Activated T-cell treated with anti-CD3 and anti-CD28 coated beads, Interleukin-2, amount 50 U/mL, for 72 hours (primary cell): ENCODE measurements at regions not wholly inside any gene's neighbourhood (a gene's known extent, or its start where the extent isn't known, plus 50 kb on each side); places are given as distances from the start of the nearest gene placed in this dataset.

Experiments used
- ATAC-seq, 2 donors: fragments of 150-1000 bp; cut with Tn5 transposase; replicated peaks in 1 of 2; 2 replicates each; pipeline ENCODE4 v1.10.0; 2021; ENCODE audit warnings: moderate library complexity in 2 of 2, mild to moderate bottlenecking in 1 of 2
- DNase-seq, 2 donors: peaks; one replicate each; pipeline ENCODE4 v3.0.0; 2021 to 2022; ENCODE audit warnings: mixed read lengths in 1 of 2
- H3K27ac Mint-ChIP-seq: one replicate; pipeline ENCODE4 v1.8.0; 2022; ENCODE audit warnings: mild to moderate bottlenecking, moderate library complexity, mixed read lengths
- H3K27me3 Mint-ChIP-seq: one replicate; pipeline ENCODE4 v1.8.0; 2022; ENCODE audit warnings: low read depth, mixed read lengths
- H3K36me3 Mint-ChIP-seq, 2 donors: one replicate each; pipeline ENCODE4 v1.8.0; 2022; ENCODE audit warnings: mixed read lengths in 2 of 2, mild to moderate bottlenecking in 1 of 2; ENCODE audit not compliant: insufficient read depth in 2 of 2
- H3K4me1 Mint-ChIP-seq: one replicate; pipeline ENCODE4 v1.8.0; 2022; ENCODE audit warnings: low read depth, mixed read lengths
- H3K4me3 Mint-ChIP-seq, 2 donors: one replicate each; pipeline ENCODE4 v1.8.0; 2022; ENCODE audit warnings: mild to moderate bottlenecking in 2 of 2, mixed read lengths in 2 of 2, moderate library complexity in 2 of 2
- H3K9me3 Mint-ChIP-seq, 2 donors: one replicate each; pipeline ENCODE4 v1.8.0; 2022; ENCODE audit warnings: mixed read lengths in 2 of 2

DNA sequence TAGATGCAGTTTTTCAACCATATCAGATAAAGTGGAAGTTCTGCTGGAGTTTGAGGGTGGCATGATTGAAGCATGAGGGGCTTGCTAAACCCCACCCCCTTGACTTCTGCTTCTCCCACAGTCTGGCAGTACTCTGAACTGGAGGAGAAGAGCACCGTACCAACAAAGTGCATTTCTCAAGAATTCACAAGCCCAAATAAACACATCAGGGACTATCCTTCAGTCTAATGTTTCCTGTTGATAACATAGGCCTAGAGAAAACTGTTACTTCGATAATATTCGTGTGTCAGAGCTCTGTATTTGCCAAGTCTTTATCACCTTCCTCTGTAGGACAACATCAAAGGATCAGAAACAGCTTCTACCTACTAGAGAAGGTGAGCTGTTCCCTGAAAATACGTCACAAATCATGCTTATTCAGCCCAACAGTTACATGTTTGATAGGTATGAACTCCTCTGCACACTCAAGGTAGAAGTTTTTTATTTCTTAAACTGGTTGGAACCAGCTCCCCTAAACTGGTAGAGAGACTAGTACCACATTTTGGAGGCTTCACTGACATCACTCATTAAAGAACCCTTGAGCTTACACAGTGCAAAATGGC lies 117.8 kb upstream of the PRNP start:
- no peak overlapping the region for H3K27ac Mint-ChIP-seq
- H3K4me1 Mint-ChIP-seq = no peaks in the 10 kb centered on the region
- peak; percentile 43 to 51 for ATAC-seq
- H3K27me3 Mint-ChIP-seq = peaks cover 45% of the 10 kb centered on the region
- H3K9me3 Mint-ChIP-seq = peaks cover 0 to 3% of the 10 kb centered on the region in 2 donors
- H3K36me3 Mint-ChIP-seq = no peaks in the 10 kb centered on the region
- DNase-seq = no peak
- H3K4me3 Mint-ChIP-seq = no peak overlapping the region

DNA sequence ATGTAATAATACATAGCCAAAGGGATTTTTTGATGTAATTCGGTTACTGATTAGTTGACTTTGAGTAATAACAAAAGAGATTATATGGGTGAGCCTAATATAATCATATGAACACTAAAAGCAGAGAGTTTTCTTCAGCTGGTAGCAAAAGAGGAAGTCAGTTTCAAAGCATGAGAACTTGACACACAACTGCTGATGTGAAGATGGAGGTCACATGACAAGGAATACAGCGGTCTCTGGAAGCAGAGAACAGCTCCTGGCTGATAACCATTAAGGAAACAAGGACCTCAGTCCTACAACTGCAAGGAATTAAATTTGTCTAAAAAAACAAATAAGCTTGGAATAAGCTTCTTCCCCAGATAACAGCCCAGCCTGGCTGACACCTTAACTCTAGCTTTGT lies 119.1 kb upstream of the PRNP start:
- H3K36me3 Mint-ChIP-seq = no peaks in the 10 kb centered on the region
- no peak overlapping the region for H3K4me3 Mint-ChIP-seq
- no peaks in the 10 kb centered on the region for H3K4me1 Mint-ChIP-seq
- DNase-seq = no peak
- peaks cover 0 to 3% of the 10 kb centered on the region in 2 donors for H3K9me3 Mint-ChIP-seq
- H3K27me3 Mint-ChIP-seq = peaks cover 43% of the 10 kb centered on the region
- no peak overlapping the region for H3K27ac Mint-ChIP-seq
- no peak for ATAC-seq

DNA sequence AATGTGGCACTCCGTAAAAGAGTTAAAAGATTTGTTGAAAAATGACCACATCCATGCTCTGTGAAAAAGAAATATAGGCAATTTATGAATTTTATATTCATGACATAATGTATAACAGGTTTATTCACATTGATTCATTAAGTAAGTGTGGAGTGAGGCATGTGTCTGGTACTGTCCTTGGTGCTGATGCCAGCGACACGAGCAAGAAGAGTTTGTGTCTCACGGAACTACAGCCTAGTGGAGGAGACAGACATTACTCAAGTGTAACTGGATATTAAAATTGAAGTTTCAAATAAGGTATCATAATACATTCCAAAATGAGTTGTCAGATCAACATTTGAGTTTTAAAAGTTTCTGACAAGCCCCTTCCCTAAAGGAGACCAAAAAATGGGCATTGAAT lies 122.7 kb upstream of the PRNP start:
- no peak for ATAC-seq
- H3K9me3 Mint-ChIP-seq = peaks cover 0 to 3% of the 10 kb centered on the region in 2 donors
- no peaks in the 10 kb centered on the region for H3K36me3 Mint-ChIP-seq
- DNase-seq = peak in 1 of 2 donors; percentile 14
- H3K4me1 Mint-ChIP-seq = no peaks in the 10 kb centered on the region
- H3K27me3 Mint-ChIP-seq = peaks cover 33% of the 10 kb centered on the region
- H3K4me3 Mint-ChIP-seq = no peak overlapping the region
- H3K27ac Mint-ChIP-seq = no peak overlapping the region

DNA sequence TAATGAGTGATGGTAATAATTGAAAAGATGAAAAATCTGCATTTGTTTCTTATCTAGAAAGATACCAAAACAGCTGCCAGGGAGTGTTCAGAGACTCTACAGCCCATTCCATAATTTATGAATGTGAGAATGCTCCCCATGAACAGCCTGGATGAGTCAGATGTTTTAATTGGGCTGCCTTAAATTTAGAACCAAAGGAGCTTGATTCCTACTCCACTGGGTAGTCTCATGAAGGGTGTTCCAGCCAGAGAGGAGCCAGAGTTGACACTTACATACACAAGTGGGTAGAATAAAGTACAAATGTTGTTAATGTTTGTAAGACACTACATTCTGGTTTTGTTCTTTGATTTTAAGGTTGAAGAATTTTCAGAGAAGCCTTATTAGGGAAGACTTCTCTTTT lies 123.2 kb upstream of the PRNP start:
- ATAC-seq = no peak
- Mint-ChIP-seq H3K27ac (no peak overlapping the region), H3K4me3 (no peak overlapping the region), H3K36me3 (no peaks in the 10 kb centered on the region), H3K9me3 (peaks cover 0 to 3% of the 10 kb centered on the region in 2 donors), H3K4me1 (no peaks in the 10 kb centered on the region), H3K27me3 (peaks cover 36% of the 10 kb centered on the region)
- no peak for DNase-seq

DNA sequence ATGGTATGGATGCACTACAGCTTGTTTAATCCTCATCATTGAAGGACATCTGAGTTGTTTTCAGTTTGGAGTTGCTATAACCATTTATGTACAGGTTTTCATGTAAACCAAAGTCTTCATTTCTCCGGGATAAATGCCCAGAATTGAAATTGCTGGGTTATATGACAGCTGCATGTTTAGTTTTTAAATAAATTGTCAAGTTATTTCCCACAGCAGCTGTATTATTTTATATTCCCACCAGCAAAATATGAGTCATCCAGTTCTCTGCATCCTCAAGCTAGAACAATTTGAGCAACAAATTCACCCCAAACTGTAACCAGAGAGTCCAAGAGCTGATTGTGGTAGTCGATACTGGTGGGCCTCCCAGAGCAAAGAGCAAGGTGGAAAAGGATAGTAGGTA lies 125.6 kb upstream of the PRNP start:
- no peak overlapping the region for H3K4me3 Mint-ChIP-seq
- no peak overlapping the region for H3K27ac Mint-ChIP-seq
- H3K27me3 Mint-ChIP-seq = peaks cover 28% of the 10 kb centered on the region
- H3K9me3 Mint-ChIP-seq = peaks cover 0 to 3% of the 10 kb centered on the region in 2 donors
- DNase-seq = no peak
- H3K4me1 Mint-ChIP-seq = no peaks in the 10 kb centered on the region
- H3K36me3 Mint-ChIP-seq = no peaks in the 10 kb centered on the region
- ATAC-seq = no peak

DNA sequence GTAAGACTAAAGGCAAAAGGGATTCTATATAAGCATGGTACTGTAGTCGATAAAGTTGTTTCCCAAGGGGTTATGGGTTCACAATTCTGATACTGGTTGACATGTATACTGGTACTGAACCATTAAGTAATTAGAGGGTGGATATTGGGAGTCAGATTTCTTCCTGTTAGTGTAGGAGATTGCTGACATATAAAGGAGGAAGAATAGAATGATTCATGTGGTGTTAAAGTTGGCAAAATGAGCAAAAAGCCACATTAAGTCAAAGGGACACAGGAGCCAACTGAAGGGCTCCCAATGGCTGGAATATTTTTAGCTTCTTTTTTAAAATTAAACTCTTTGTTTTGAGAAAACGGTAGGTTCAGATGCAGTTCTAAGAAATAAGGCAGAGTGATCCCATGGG lies 126.3 kb upstream of the PRNP start:
- ATAC-seq (no peak), DNase-seq (no peak)
- peaks cover 21% of the 10 kb centered on the region for H3K27me3 Mint-ChIP-seq
- peaks cover 0 to 3% of the 10 kb centered on the region in 2 donors for H3K9me3 Mint-ChIP-seq
- no peaks in the 10 kb centered on the region for H3K4me1 Mint-ChIP-seq
- no peak overlapping the region for H3K4me3 Mint-ChIP-seq
- H3K36me3 Mint-ChIP-seq = no peaks in the 10 kb centered on the region
- H3K27ac Mint-ChIP-seq = no peak overlapping the region

DNA sequence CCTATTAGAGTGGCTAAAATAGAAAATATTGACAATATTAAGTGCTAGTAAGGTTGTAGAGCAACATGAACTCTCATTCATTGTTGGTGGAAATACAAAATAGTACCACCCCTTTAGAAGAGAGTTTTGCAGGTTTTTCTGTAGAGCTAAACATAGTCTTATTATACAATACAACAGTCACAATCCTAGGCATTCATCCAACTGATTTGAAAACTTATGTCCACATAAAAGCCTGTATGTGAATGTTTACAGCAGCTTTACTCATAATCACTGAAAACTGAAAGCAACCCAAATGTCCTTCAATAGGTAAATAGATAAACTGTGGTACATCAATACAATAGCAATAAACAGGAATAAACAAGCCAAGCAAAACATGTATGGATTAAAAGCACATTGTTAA lies 127.2 kb upstream of the PRNP start:
- peaks cover 20% of the 10 kb centered on the region for H3K27me3 Mint-ChIP-seq
- no peaks in the 10 kb centered on the region for H3K9me3 Mint-ChIP-seq
- H3K4me1 Mint-ChIP-seq = no peaks in the 10 kb centered on the region
- no peak overlapping the region for H3K27ac Mint-ChIP-seq
- no peaks in the 10 kb centered on the region for H3K36me3 Mint-ChIP-seq
- ATAC-seq (no peak), DNase-seq (no peak)
- H3K4me3 Mint-ChIP-seq = no peak overlapping the region

DNA sequence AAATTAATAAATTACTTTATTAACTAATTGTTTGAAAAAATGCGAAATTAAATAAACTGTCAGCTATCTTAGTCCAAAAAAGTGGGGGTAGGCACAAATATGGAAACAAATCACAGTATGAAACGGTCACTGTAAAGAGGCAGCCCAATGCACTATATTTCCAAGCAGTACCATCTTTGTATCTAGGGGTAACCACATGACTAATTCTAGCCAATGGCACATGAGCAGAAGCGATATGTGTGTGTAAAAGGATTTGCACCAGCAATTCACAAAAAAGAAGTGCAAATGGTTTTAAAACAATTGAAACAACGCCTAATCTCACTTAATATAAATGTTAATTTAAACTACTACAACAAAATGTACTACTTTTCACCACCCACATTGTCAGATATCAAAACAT lies 129.5 kb upstream of the PRNP start:
- ATAC-seq (no peak), DNase-seq (no peak)
- no peaks in the 10 kb centered on the region for H3K9me3 Mint-ChIP-seq
- H3K27ac Mint-ChIP-seq = no peak overlapping the region
- H3K36me3 Mint-ChIP-seq = no peaks in the 10 kb centered on the region
- no peaks in the 10 kb centered on the region for H3K4me1 Mint-ChIP-seq
- H3K4me3 Mint-ChIP-seq = no peak overlapping the region
- H3K27me3 Mint-ChIP-seq = peaks cover 30% of the 10 kb centered on the region

DNA sequence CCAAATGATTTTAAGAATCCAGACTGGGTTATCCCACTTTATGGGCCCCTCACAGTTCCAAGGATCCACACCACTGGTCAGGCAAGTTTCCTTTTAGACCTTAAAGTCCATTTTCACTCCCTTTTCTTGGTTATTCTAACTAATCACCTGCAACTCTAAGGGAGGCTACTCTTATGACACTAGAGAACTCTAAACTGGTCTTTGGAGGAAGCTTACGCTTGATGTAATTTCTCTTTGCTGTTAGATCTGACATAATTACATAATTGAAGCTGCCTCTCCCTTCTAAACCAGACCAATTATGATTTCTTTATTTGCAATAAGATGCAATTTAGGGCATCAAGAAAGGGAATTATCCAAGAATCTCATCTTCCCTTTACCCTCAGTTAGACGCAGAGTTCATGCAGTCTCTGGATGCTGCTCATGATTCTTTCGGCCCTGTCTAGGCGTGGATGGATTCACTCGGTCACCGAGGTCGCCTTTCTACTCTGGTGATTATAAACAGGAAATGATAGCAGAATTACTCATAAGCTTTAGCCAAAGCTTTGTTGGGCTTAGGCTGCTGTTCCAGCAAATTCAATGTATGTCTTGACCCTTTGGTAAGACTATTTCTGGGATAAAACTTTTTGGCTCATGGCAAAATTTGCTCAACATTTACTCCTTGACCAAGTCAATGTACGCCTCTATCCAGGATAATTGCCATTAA lies 130.9 kb upstream of the PRNP start:
- Mint-ChIP-seq H3K27ac (no peak overlapping the region), H3K4me1 (no peaks in the 10 kb centered on the region), H3K36me3 (no peaks in the 10 kb centered on the region), H3K27me3 (peaks cover 30% of the 10 kb centered on the region), H3K9me3 (no peaks in the 10 kb centered on the region), H3K4me3 (no peak overlapping the region)
- ATAC-seq (no peak), DNase-seq (no peak)

DNA sequence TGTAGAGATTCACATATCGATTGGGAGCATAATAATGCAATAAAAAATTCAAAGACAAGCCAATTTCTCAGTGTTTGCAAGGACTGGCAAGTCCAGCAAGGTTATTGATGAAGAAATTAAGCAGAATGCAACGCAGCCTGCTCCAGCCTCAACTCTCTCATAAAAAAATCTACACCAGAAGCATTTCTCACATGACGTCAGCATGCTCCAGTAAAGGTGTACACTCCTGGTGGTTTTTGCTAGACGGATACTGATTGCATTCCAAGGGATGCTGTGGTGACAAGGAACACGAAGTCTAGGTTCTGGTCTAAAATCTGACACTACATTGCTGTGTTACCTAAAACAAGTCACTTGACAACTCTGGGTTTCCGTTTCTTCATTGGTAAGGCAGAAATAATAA lies 131.9 kb upstream of the PRNP start:
- Mint-ChIP-seq H3K4me3 (no peak overlapping the region), H3K9me3 (no peaks in the 10 kb centered on the region), H3K27me3 (peaks cover 24% of the 10 kb centered on the region), H3K4me1 (no peaks in the 10 kb centered on the region), H3K36me3 (no peaks in the 10 kb centered on the region), H3K27ac (no peak overlapping the region)
- DNase-seq (no peak), ATAC-seq (no peak)

DNA sequence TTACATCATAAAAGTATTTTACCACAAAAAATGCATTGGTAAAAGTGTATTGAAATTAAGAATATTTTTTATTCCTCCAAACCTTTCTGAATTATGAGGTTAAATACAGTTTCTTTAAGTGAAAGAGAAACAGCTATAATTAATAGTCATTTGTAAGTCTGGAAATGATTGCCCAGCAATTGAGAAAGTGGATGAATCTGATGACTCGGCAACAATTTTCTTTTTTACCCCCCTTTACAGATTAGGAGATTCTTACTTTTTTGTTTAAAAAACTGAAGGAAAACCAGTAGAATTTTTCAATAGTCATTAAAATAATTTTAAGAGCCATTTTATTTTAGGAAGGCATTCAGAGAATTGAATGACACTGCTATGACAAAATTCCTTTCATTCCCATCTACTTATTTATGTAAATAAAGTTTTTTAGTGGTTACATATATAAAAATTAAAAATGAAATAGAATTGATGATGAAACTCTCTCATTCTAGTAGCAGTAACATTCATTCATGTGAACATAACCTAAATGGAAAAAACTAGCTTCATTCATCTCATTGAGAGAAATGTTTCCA lies 134.1 kb upstream of the PRNP start:
- no peak overlapping the region for H3K27ac Mint-ChIP-seq
- ATAC-seq (no peak), DNase-seq (no peak)
- H3K27me3 Mint-ChIP-seq = peaks cover 25% of the 10 kb centered on the region
- no peaks in the 10 kb centered on the region for H3K36me3 Mint-ChIP-seq
- no peak overlapping the region for H3K4me3 Mint-ChIP-seq
- H3K9me3 Mint-ChIP-seq = peaks cover 0 to 1% of the 10 kb centered on the region in 2 donors
- no peaks in the 10 kb centered on the region for H3K4me1 Mint-ChIP-seq

DNA sequence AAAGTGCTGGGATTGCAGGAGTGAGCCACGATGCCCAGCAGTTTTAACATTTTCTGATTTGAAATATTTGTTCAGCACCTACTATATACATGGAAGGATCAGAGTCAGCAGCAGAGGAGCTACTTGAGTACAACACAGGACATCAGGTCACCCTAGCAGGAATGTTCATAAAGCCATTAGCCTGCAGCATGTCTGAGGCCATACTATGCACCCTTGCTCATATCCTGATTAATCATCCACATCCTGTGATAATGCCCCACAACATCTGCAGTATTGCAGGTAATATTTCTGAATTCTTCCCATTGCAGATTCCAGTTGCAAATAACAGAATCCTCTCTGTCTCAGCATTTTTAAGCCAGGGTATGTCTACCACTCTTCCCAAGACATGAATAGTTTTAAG lies 135.5 kb upstream of the PRNP start:
- H3K27me3 Mint-ChIP-seq = peaks cover 38% of the 10 kb centered on the region
- no peak for DNase-seq
- no peaks in the 10 kb centered on the region for H3K4me1 Mint-ChIP-seq
- no peaks in the 10 kb centered on the region for H3K36me3 Mint-ChIP-seq
- no peak overlapping the region for H3K27ac Mint-ChIP-seq
- peaks cover 0 to 1% of the 10 kb centered on the region in 2 donors for H3K9me3 Mint-ChIP-seq
- no peak overlapping the region for H3K4me3 Mint-ChIP-seq
- ATAC-seq = no peak

DNA sequence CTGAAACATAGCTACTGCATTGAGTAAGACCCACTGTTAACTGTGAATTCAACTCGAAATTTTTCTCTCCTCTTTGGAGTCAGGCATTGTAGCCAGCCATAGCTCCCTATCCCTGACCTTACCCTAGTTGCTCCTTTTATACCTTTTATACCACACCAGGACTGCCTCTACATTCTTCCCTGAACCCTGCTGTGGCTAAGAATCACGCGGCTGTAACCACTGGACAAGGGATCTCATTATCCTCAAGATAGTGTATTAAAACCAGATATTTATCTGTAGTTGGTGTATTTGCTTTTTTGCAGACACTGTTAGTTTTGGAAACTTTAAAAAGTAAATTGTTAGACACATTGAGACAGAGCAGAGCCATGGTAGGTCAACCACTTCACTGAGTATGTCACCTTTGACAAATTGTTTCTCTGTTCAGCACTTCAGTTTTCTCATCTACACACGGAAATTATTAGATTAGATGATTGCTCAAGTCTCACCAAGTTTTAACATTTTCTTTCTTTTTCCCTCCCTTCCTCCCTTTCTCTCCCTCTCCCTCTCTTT lies 136.5 kb upstream of the PRNP start:
- H3K9me3 Mint-ChIP-seq = peaks cover 0 to 1% of the 10 kb centered on the region in 2 donors
- no peak for ATAC-seq
- H3K4me3 Mint-ChIP-seq = no peak overlapping the region
- no peak for DNase-seq
- no peaks in the 10 kb centered on the region for H3K4me1 Mint-ChIP-seq
- H3K36me3 Mint-ChIP-seq = no peaks in the 10 kb centered on the region
- peaks cover 47% of the 10 kb centered on the region for H3K27me3 Mint-ChIP-seq
- no peak overlapping the region for H3K27ac Mint-ChIP-seq
